HL-60 (cell line): ENCODE measurements at regions not wholly inside any gene's neighbourhood (a gene's known extent, or its start where the extent isn't known, plus 50 kb on each side); places are given as distances from the start of the nearest gene placed in this dataset.

Source experiments
- POLR2AphosphoS5 ChIP-seq: IDR thresholded peaks from 2 replicates; pipeline ENCODE4 v1.6.1; 2012; ENCODE audit warnings: low read depth
- SPI1 ChIP-seq: IDR thresholded peaks from 2 replicates; pipeline ENCODE4 v1.6.1; 2012; ENCODE audit warnings: low read depth, mild to moderate bottlenecking, borderline replicate concordance
- TF ChIP-seq, protein P1 (sequence below): IDR thresholded peaks from one replicate; pipeline ENCODE4 v1.5.1; 2011; ENCODE audit warnings: low read length, control low read depth, inconsistent platforms; ENCODE audit not compliant: insufficient read depth

DNA sequence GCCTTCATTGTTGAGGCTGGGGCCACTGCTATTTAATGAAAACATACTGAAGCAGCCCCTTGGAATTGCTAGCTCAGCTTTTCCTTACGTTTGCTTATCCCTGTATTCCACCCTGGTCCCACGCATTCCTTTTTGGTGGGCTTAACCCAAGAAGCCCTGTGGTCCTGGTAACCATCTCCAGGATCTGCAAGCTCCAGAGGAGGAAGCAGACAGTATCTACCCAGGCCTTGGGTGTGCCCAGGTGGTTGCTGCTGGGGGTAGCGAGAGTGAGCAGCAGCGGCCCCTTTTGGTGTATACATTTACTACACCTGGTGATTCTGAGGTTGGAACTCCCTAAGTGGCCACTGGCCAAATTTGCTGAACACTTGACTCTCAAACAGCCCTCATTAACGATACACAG lies 97.7 kb downstream of the CBLN1 start:
- TF ChIP-seq, protein P1, sequence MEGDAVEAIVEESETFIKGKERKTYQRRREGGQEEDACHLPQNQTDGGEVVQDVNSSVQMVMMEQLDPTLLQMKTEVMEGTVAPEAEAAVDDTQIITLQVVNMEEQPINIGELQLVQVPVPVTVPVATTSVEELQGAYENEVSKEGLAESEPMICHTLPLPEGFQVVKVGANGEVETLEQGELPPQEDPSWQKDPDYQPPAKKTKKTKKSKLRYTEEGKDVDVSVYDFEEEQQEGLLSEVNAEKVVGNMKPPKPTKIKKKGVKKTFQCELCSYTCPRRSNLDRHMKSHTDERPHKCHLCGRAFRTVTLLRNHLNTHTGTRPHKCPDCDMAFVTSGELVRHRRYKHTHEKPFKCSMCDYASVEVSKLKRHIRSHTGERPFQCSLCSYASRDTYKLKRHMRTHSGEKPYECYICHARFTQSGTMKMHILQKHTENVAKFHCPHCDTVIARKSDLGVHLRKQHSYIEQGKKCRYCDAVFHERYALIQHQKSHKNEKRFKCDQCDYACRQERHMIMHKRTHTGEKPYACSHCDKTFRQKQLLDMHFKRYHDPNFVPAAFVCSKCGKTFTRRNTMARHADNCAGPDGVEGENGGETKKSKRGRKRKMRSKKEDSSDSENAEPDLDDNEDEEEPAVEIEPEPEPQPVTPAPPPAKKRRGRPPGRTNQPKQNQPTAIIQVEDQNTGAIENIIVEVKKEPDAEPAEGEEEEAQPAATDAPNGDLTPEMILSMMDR, result no peak
- TF ChIP-seq SPI1 (no peak), POLR2AphosphoS5 (no peak)
